Omental fat pad (tissue), 3 donors: ENCODE measurements at regions not wholly inside any gene's neighbourhood (a gene's known extent, or its start where the extent isn't known, plus 50 kb on each side); places are given as distances from the start of the nearest gene placed in this dataset.
A peak's percentile ranks its signal among the peaks of the same experiment; 100 is the strongest.

Experiments
- ATAC-seq: fragments of 150-250 bp; one replicate; pipeline ENCODE4 v1.9.1; 2016; ENCODE audit warnings: mild to moderate bottlenecking, moderate library complexity; ENCODE audit not compliant: low FRiP score
- DNase-seq: peaks from one replicate; pipeline ENCODE4 v3.0.0-alpha.2; 2019; ENCODE audit warnings: low spot score
- CTCF ChIP-seq, 3 donors: fragments of 450-650 bp; IDR thresholded peaks; one replicate each; pipeline ENCODE4 v1.5.1; 2016 to 2017; ENCODE audit warnings: antibody characterized with exemption in 3 of 3, mild to moderate bottlenecking in 3 of 3, moderate library complexity in 2 of 3

- TF ChIP-seq CTCF (IDR thresholded peaks at IDR 0.05): no peak
- DNase-seq (no peak), ATAC-seq (peak; percentile 48)
These were observed 87.8 kb upstream of the ARMC2 start for GRCh38 chr6:108760126-108761050.

DNA sequence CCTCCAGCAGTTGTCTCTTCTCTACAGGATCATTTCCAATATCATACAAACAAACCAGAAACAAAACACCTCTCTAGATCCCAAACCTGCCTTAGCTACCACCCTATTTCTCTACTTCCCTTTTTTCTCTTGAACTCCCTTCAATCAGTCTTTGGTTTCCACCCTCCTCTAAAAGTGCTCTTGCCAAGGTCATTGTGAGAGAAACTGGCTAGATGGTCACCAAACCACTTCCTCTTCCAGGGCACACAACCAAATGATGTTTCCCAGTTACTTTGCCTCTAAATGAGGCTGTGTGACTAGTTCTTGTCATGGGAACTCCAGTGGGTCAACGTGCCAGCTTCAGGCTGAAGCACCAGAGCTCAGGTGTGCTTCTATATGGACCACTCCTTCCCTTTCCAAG is 85.8 kb upstream of the ARMC2 start:
- ATAC-seq: no peak
- no peak for DNase-seq
- TF ChIP-seq CTCF (IDR thresholded peaks at IDR 0.05): no peak

DNA sequence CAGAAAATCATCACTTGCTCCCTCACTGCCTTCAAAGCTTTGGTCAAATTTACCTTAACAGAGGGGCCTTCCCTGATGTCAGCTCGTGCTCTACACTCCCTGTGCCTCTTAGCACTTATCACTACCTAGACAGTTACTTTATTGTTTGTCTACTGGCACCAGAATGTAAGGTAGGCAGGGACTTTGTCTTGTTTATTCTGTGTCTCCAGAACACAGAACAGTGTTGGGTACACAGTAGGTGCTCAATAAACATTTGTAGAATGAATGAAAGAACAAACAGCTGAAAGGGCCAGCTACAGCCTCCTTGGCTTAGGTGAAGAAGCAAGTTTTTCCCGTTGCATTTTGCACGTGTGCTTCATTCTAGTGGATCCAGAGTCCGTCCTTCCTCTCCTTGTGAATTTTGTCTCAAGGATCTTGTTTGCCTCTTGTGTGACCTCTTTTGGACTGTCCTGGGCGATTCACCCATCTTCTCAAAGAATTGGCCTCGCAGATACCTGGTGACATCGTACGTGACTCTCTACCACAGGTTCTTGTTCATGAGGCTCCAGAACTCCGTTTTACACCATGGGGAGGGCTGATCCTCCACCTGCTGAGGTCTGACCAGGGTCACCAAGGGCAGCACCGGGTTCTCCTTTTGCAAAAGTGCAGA is 84.2 kb upstream of the ARMC2 start:
- DNase-seq (no peak), ATAC-seq (no peak)
- TF ChIP-seq CTCF (IDR thresholded peaks at IDR 0.05): no peak

DNA sequence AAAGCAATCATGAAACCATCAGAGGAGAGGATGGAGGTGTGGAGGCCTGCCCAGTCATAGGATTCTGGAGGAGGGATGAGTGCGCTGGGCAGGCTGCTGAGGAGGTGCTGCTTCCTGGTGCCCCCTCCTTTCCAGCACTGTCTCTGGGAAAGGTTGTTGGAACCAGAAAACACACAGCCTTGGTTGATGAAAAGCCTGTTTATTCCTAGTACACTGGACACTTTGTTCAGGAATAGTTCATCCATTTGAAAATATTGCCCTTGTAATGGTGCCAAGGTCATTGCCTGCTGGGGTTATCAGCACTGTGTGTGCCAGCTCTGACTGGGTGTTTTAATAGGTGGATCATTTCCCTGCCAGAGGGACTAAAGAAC is 83.7 kb upstream of the ARMC2 start:
- no peak for ATAC-seq

GRCh38 chr6:108765495-108765894 is 82.7 kb upstream of the ARMC2 start:
- no peak for ATAC-seq
- TF ChIP-seq CTCF (IDR thresholded peaks at IDR 0.05): no peak
- no peak for DNase-seq

More for the DNA sequence above, 83.7 kb upstream of the ARMC2 start:
- no peak for TF ChIP-seq CTCF (IDR thresholded peaks at IDR 0.05)
- DNase-seq: no peak

DNA sequence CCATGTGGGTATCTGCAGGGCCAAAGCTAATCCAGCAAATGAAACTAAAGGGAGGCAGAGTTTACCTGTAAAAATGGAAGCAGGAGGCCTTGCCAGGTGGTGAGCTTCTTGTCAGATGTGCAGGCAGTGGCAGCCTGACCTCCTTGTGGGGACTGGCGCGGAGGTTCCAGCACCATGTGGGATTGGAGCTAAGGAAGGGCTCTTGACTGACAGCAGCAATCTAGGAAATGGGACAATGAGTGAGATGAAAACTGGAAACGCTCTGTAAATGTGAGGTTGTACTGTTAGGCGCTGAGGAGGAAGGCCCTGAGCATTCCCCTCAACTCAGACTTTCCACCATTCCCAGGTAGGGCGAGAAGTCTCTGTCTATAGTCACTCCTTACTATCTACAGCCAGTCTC is 81.8 kb upstream of the ARMC2 start:
- ATAC-seq: no peak
- no peak for TF ChIP-seq CTCF (IDR thresholded peaks at IDR 0.05)
- no peak for DNase-seq

GRCh38 chr6:108766886-108767285 is 81.3 kb upstream of the ARMC2 start:
- no peak for ATAC-seq
- TF ChIP-seq CTCF (IDR thresholded peaks at IDR 0.05): no peak

More at GRCh38 chr6:108766886-108767285, 81.3 kb upstream of the ARMC2 start:
- no peak for DNase-seq
